Left ventricle myocardium inferior (tissue), 1 donor: ENCODE measurements at regions not wholly inside any gene's neighbourhood (a gene's known extent, or its start where the extent isn't known, plus 50 kb on each side); places are given as distances from the start of the nearest gene placed in this dataset.

Experiments
- DNase-seq: peaks from one replicate; pipeline ENCODE4 v3.0.0-alpha.2; 2020
- H3K27ac ChIP-seq: fragments of 200-600 bp; replicated peaks from 2 replicates; pipeline ENCODE4 v1.8.0; 2021
- H3K27me3 ChIP-seq: fragments of 200-600 bp; 2 replicates; pipeline ENCODE4 v1.8.0; 2021; ENCODE audit warnings: low read depth
- H3K36me3 ChIP-seq: fragments of 200-600 bp; 2 replicates; pipeline ENCODE4 v1.8.0; 2021
- H3K4me1 ChIP-seq: fragments of 200-600 bp; 2 replicates; pipeline ENCODE4 v1.8.0; 2021
- H3K4me3 ChIP-seq: fragments of 200-600 bp; 2 replicates; pipeline ENCODE4 v1.8.0; 2021; ENCODE audit warnings: mild to moderate bottlenecking, moderate library complexity
- H3K9me3 ChIP-seq: fragments of 200-600 bp; replicated peaks from 2 replicates; pipeline ENCODE4 v1.8.0; 2021
- intact Hi-C: fragments of 100-400 bp; cut with micrococcal nuclease; formaldehyde crosslinking; loops from one replicate; pipeline ENCODE4 v1.11.0; 2022
- TF ChIP-seq, protein P1 (sequence below): fragments of 200-600 bp; IDR thresholded peaks from 2 replicates; pipeline ENCODE4 v1.8.0; 2021; ENCODE audit warnings: antibody characterized with exemption, mild to moderate bottlenecking, borderline replicate concordance
- donor health status: DM: no; HTN: yes; CAD: no; lungs with severe emphysema.

DNA sequence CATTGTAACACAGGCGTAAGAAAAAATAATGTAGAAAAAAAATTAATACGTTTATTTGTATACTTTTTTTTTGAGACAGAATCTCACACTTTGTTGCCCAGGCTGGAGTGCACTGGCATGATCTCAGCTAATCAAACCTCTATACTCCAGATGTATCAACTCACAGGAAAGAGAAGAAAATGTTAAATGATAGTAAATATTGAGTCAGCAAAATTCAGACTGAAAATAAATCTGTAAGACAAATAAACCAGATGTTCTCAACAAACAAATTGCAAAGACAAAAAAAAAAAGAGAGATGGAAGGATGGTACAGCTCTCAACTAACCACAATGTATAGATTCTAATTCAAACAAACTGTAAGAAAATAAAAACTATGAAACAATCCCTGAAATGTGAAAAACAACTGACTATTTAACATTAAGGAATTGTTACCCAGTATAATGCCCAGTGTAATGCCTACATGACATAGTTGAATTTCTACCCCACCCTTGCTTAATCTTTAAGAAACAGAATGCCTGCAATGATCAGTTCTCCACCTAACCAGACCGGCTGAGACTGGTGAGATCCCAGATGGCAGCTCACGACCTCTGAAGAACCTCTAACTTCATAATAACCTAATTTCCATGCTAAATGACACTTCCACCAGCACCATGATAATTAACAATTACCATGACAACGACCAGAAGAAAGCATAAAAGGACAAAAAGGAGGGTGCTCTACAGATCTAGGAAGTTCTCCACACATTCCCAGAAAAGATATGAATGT is 272.0 kb upstream of the GNAI1 start:
- DNase-seq: no peak
- H3K27me3 ChIP-seq: no peaks in the 10 kb centered on the region
- no peak overlapping the region for H3K27ac ChIP-seq
- no peak overlapping the region for H3K4me3 ChIP-seq
- H3K9me3 ChIP-seq: no peaks in the 10 kb centered on the region
- H3K36me3 ChIP-seq: no peaks in the 10 kb centered on the region
- TF ChIP-seq, protein P1, sequence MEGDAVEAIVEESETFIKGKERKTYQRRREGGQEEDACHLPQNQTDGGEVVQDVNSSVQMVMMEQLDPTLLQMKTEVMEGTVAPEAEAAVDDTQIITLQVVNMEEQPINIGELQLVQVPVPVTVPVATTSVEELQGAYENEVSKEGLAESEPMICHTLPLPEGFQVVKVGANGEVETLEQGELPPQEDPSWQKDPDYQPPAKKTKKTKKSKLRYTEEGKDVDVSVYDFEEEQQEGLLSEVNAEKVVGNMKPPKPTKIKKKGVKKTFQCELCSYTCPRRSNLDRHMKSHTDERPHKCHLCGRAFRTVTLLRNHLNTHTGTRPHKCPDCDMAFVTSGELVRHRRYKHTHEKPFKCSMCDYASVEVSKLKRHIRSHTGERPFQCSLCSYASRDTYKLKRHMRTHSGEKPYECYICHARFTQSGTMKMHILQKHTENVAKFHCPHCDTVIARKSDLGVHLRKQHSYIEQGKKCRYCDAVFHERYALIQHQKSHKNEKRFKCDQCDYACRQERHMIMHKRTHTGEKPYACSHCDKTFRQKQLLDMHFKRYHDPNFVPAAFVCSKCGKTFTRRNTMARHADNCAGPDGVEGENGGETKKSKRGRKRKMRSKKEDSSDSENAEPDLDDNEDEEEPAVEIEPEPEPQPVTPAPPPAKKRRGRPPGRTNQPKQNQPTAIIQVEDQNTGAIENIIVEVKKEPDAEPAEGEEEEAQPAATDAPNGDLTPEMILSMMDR: no peak
- H3K4me1 ChIP-seq: no peaks in the 10 kb centered on the region
- intact Hi-C loops: no loop called here

DNA sequence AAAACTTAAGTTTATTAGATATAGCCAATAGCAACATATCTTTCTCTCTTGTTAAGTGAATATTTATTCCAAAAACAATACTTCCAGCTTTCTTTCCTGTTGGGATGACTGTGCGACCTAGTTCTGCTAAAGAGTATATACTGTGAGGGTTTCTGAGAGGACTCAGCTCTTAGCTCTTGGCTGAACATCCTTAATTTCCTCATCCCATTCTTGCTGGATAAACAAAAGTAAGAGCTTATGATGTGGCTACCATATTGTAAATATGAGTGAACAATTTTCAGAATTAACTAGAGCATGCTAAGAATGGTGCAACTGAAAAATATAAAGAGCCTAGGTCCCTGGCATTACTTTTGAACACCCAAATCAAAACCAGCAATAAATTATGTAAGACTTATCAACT is 279.5 kb upstream of the GNAI1 start:
- Histone ChIP-seq H3K4me3 (no peak overlapping the region), H3K9me3 (no peaks in the 10 kb centered on the region), H3K36me3 (no peaks in the 10 kb centered on the region), H3K27me3 (no peaks in the 10 kb centered on the region), H3K27ac (no peak overlapping the region), H3K4me1 (no peaks in the 10 kb centered on the region)
- DNase-seq: no peak
- intact Hi-C loops: no loop called here
- TF ChIP-seq, protein P1: no peak

DNA sequence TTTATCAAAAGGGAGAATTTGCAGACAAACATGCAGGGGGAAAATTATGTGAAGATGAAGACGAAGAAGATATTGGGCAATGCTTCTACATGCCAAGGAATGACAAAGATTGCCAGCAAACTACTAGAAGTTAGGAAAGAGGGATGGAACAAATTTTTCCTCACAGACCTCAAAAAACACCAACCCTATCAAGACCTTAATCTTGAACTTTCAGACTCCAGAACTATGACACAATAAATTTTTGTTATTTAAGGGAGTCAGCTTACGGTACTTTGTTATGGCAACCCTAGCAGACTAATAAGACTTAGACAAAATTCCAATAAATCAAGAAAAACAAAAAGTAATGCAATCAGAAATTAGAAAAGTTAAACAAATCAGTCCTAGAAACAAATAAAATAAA is 280.0 kb upstream of the GNAI1 start:
- Histone ChIP-seq H3K27me3 (no peaks in the 10 kb centered on the region), H3K9me3 (no peaks in the 10 kb centered on the region), H3K4me3 (no peak overlapping the region), H3K4me1 (no peaks in the 10 kb centered on the region), H3K27ac (no peak overlapping the region), H3K36me3 (no peaks in the 10 kb centered on the region)
- DNase-seq: no peak
- intact Hi-C loops: no loop called here
- TF ChIP-seq, protein P1: no peak

DNA sequence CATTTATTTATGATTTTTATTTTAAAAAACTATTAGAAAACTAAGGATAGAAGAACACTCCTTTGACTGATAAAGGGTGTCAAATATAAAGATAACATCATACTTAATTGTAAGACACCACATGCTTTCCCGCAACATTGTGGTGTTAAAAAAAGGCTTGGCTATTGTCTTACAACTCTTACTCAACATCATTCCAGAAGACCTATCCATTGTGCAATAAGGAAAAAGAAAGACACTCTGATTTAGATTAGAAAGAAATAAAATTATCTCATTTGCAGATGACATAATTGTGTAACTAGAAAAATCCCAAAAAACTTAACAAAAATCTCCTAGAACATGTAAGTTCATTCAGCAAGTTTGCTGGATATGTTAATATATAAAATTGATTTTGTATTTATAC is 296.7 kb upstream of the GNAI1 start:
- no peak for DNase-seq
- Histone ChIP-seq H3K4me1 (no peaks in the 10 kb centered on the region), H3K27ac (no peak overlapping the region), H3K36me3 (no peaks in the 10 kb centered on the region), H3K9me3 (no peaks in the 10 kb centered on the region), H3K27me3 (no peaks in the 10 kb centered on the region), H3K4me3 (no peak overlapping the region)
- intact Hi-C loops: no loop called here
- TF ChIP-seq, protein P1: no peak

DNA sequence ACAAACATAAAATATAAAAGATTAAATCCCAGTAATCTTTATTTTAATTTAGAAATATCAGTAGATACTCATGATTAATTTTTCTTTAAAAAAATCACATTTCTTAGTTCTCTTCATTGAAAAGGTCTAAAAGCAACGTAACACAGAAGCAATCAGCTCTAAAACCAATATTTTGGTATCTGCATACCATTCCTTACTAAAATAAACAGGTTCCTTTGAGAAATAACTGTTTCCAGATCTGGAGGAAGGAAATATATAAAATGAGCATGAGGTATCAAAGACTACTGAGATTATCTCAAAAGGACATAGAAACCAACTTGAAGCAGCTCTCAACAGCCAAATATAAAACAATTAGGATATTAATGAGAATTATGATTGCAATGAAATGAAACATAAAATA is 301.0 kb upstream of the GNAI1 start:
- H3K4me1 ChIP-seq: no peaks in the 10 kb centered on the region
- H3K36me3 ChIP-seq: no peaks in the 10 kb centered on the region
- TF ChIP-seq, protein P1: no peak
- no peak overlapping the region for H3K4me3 ChIP-seq
- DNase-seq: no peak
- no peaks in the 10 kb centered on the region for H3K9me3 ChIP-seq
- H3K27me3 ChIP-seq: no peaks in the 10 kb centered on the region
- no peak overlapping the region for H3K27ac ChIP-seq
- intact Hi-C loops: no loop called here
